ENCODE measurements at regions not wholly inside any gene's neighbourhood (a gene's known extent, or its start where the extent isn't known, plus 50 kb on each side); places are given as distances from the start of the nearest gene placed in this dataset.

- Mint-ChIP-seq H3K36me3 (ENCODE audit: low read depth) (no peaks in the 10 kb centered on the region), H3K27ac (no peak overlapping the region), H3K4me3 (no peak overlapping the region), H3K27me3 (no peaks in the 10 kb centered on the region), H3K9me3 (peaks cover 4% of the 10 kb centered on the region), H3K4me1 (ENCODE audit: low read depth) (no peaks in the 10 kb centered on the region)
- intact Hi-C loops (cut with micrococcal nuclease), result no loop called here
Observed at GRCh38 chr16:76755496-76755895, 435.5 kb upstream of the MON1B start.

DNA sequence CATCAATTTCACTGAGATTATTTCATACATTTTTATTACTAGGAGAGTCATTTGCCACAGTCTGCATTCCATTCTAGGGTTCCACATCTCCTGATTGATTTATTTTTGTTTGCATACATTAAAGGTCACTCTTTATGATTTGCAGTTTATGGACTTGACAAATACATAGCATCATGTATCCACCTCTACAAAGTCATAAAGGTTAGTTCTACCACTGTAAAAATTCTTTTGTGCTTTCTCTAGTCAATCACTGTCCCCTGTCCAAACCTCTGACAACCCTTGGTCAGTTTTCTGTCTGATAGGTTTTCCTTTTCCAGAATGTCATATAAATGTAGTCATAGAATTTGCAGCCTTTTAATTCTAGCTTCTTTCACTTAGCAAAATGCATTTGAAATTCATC, 434.6 kb upstream of the MON1B start:
- Mint-ChIP-seq H3K36me3 (ENCODE audit: low read depth) (no peaks in the 10 kb centered on the region), H3K9me3 (peaks cover 13% of the 10 kb centered on the region), H3K4me3 (no peak overlapping the region), H3K27ac (no peak overlapping the region), H3K27me3 (no peaks in the 10 kb centered on the region), H3K4me1 (ENCODE audit: low read depth) (no peaks in the 10 kb centered on the region)
- intact Hi-C loops (cut with micrococcal nuclease), result no loop called here

GRCh38 chr16:76756951-76757350, 434.0 kb upstream of the MON1B start:
- Mint-ChIP-seq H3K27ac (no peak overlapping the region), H3K27me3 (no peaks in the 10 kb centered on the region), H3K4me1 (ENCODE audit: low read depth) (no peaks in the 10 kb centered on the region), H3K36me3 (ENCODE audit: low read depth) (no peaks in the 10 kb centered on the region), H3K9me3 (peaks cover 14% of the 10 kb centered on the region), H3K4me3 (no peak overlapping the region)
- intact Hi-C loops (cut with micrococcal nuclease), result no loop called here

DNA sequence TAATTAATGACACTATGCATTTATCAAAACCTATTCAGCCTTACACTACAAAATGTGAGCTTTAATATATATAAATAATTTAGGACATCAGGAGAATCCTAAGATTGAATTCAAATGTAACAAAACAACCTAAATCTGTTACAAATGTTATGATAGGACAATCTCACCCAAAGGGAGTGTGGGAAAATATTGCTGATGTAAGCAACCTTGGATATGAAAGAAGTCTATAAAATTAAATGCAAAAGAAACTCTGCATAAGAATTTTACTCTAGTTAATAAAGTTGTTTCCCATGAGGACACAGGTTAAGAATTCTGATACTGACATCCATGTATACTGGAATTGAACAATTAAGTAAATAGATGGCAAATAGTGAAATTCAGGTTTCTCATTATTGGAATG, 424.5 kb upstream of the MON1B start:
- Mint-ChIP-seq H3K4me3 (no peak overlapping the region), H3K27me3 (no peaks in the 10 kb centered on the region), H3K36me3 (ENCODE audit: low read depth) (no peaks in the 10 kb centered on the region), H3K27ac (no peak overlapping the region), H3K9me3 (peaks cover 59% of the 10 kb centered on the region), H3K4me1 (ENCODE audit: low read depth) (no peaks in the 10 kb centered on the region)
- intact Hi-C loops (cut with micrococcal nuclease), result no loop called here

GRCh38 chr16:76768316-76768715, 422.7 kb upstream of the MON1B start:
- Mint-ChIP-seq H3K36me3 (ENCODE audit: low read depth) (no peaks in the 10 kb centered on the region), H3K4me1 (ENCODE audit: low read depth) (no peaks in the 10 kb centered on the region), H3K27ac (no peak overlapping the region), H3K27me3 (no peaks in the 10 kb centered on the region), H3K4me3 (no peak overlapping the region), H3K9me3 (peaks cover 62% of the 10 kb centered on the region)
- intact Hi-C loops (cut with micrococcal nuclease), result no loop called here

GRCh38 chr16:76768948-76769347, 422.0 kb upstream of the MON1B start:
- peaks cover 65% of the 10 kb centered on the region for H3K9me3 Mint-ChIP-seq
- no peak overlapping the region for H3K27ac Mint-ChIP-seq
- no peaks in the 10 kb centered on the region for H3K36me3 Mint-ChIP-seq (ENCODE audit: low read depth)
- no peaks in the 10 kb centered on the region for H3K4me1 Mint-ChIP-seq (ENCODE audit: low read depth)
- H3K27me3 Mint-ChIP-seq, result no peaks in the 10 kb centered on the region
- intact Hi-C loops (cut with micrococcal nuclease), result no loop called here
- no peak overlapping the region for H3K4me3 Mint-ChIP-seq

DNA sequence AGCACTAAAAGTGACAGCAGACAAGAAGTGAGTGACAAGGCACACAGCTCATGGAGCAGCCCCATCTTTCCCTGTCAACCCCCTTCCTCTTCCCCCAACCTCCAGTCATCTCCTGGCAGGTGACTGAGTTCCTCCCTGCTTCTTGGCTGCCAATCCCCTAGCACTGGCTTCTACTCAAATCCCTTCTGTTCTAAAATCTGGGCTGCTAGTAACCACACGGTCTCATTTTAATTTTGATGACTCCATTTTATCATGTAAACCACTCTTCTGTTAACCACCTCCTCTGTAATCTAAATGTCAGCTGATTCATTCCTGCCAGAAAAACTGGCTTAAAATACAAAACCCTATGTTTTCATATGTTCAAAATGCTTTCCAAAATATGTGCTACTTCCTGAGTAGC, 419.8 kb upstream of the MON1B start:
- peaks cover 59% of the 10 kb centered on the region for H3K9me3 Mint-ChIP-seq
- H3K27ac Mint-ChIP-seq, result no peak overlapping the region

DNA sequence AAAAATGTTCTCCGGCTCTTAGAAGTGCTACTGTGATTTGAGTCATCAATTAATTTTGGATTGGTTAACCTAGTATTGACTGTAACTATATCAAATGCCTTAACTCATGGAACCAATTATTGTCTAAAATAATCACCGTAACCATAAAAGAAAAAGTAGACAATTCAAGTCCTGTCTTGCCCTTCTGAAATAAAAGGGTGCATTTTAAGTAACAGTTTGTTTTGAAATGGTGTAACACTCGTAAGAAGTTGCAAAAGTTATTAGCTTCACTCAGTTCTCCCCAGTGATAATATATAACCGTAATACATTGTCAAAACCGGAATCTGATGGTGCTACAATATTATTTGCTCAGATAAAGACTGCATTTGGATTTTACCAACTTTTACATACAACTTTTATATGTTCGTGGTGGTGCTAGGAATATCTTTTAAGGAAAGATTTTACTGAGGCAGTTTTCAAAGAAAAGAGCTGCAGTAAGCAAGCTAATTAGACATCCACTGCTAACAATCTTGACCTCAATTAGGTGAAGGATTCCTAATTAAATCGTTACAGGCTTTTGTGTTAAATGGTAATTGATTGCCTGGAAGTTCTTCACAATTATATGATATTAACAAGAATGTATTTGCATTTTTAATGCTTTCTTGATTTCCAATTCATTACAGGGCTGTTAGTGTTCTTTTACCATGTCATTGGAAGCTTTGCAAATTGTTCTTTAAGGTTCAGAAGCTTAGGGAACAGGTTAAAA, 413.1 kb upstream of the MON1B start:
- Mint-ChIP-seq H3K4me1 (ENCODE audit: low read depth) (no peaks in the 10 kb centered on the region), H3K36me3 (ENCODE audit: low read depth) (no peaks in the 10 kb centered on the region), H3K27me3 (no peaks in the 10 kb centered on the region), H3K27ac (no peak overlapping the region), H3K4me3 (no peak overlapping the region), H3K9me3 (peaks cover 32% of the 10 kb centered on the region)
- intact Hi-C loops (cut with micrococcal nuclease), result no loop called here

More for the DNA sequence above, 419.8 kb upstream of the MON1B start:
- no peak overlapping the region for H3K4me3 Mint-ChIP-seq
- no peaks in the 10 kb centered on the region for H3K4me1 Mint-ChIP-seq (ENCODE audit: low read depth)
- no peaks in the 10 kb centered on the region for H3K36me3 Mint-ChIP-seq (ENCODE audit: low read depth)
- H3K27me3 Mint-ChIP-seq, result no peaks in the 10 kb centered on the region
- intact Hi-C loops (cut with micrococcal nuclease), result no loop called here

DNA sequence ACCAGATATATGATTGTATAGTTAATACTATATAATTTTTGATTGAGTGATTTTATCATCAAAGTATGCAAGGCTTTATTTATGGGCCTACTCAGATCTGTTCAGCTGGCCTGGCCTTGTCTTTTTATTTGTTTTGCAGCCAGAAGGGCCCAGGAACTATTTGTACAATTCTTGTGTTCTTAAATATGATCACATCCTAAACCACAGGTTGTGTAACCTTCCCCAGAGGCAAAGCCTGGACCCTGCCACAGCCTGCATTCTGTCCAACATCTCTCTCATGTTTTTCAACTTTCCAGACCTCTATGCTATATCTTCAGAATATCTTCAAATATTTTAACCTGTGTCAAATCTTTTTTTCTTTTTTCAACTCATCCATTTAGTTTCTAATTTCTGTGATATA, 410.4 kb upstream of the MON1B start:
- Mint-ChIP-seq H3K27ac (no peak overlapping the region), H3K36me3 (ENCODE audit: low read depth) (no peaks in the 10 kb centered on the region), H3K9me3 (peaks cover 26% of the 10 kb centered on the region), H3K4me3 (no peak overlapping the region), H3K27me3 (no peaks in the 10 kb centered on the region), H3K4me1 (ENCODE audit: low read depth) (no peaks in the 10 kb centered on the region)
- intact Hi-C loops (cut with micrococcal nuclease), result no loop called here

- H3K27ac Mint-ChIP-seq, result no peak overlapping the region
- H3K4me1 Mint-ChIP-seq (ENCODE audit: low read depth), result no peaks in the 10 kb centered on the region
- H3K27me3 Mint-ChIP-seq, result no peaks in the 10 kb centered on the region
- peaks cover 36% of the 10 kb centered on the region for H3K9me3 Mint-ChIP-seq
- H3K4me3 Mint-ChIP-seq, result no peak overlapping the region
- no peaks in the 10 kb centered on the region for H3K36me3 Mint-ChIP-seq (ENCODE audit: low read depth)
- intact Hi-C loops (cut with micrococcal nuclease), result no loop called here
Observed at GRCh38 chr16:76784530-76784929, 406.5 kb upstream of the MON1B start.

DNA sequence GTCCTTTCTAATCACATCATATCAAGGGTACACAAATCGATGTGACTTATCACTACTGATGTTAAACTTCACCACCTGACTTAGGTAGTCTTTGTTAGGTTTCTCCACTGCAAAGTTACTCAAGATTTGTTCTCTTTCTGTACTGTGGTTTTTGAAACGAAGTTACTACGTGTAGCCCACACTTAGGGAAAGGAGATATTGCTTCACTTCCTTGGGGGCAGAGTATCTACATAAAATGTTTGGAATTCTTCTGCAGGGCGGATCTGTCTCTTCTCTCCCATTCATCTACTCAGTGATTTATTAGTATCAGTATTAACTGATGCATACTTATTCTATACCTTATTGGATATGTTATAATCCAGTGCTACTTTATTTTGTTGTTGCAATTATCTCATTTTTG, 403.6 kb upstream of the MON1B start:
- no peaks in the 10 kb centered on the region for H3K4me1 Mint-ChIP-seq (ENCODE audit: low read depth)
- intact Hi-C loops (cut with micrococcal nuclease), result no loop called here
- no peaks in the 10 kb centered on the region for H3K27me3 Mint-ChIP-seq
- H3K27ac Mint-ChIP-seq, result no peak overlapping the region
- H3K9me3 Mint-ChIP-seq, result peaks cover 32% of the 10 kb centered on the region
- no peaks in the 10 kb centered on the region for H3K36me3 Mint-ChIP-seq (ENCODE audit: low read depth)
- no peak overlapping the region for H3K4me3 Mint-ChIP-seq

DNA sequence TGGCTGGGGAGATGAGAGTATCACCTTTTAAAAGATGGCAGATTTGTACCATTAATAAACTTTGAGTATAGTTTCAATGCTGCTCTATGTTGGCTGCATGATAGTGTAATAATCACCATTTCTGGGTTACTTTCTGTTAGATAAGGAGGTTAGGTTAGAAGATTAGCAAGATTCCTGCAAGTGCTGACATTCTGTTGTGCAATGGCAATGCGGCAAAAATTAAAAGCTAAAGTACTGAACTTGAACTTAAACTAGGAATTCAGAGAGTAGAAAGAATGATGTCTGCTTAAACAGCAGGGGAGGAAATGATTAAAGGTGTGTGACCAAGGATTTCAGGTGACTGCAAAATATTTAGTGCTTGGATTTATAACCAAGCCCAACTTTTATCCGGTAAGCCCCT, 399.8 kb upstream of the MON1B start:
- H3K36me3 Mint-ChIP-seq (ENCODE audit: low read depth), result no peaks in the 10 kb centered on the region

GRCh38 chr16:76796416-76796815, 394.6 kb upstream of the MON1B start:
- H3K27me3 Mint-ChIP-seq, result no peaks in the 10 kb centered on the region
- intact Hi-C loops (cut with micrococcal nuclease), result no loop called here
- H3K36me3 Mint-ChIP-seq (ENCODE audit: low read depth), result no peaks in the 10 kb centered on the region
- no peak overlapping the region for H3K4me3 Mint-ChIP-seq
- no peaks in the 10 kb centered on the region for H3K4me1 Mint-ChIP-seq (ENCODE audit: low read depth)
- H3K27ac Mint-ChIP-seq, result no peak overlapping the region
- peaks cover 34% of the 10 kb centered on the region for H3K9me3 Mint-ChIP-seq

More for the DNA sequence above, 399.8 kb upstream of the MON1B start:
- Mint-ChIP-seq H3K27me3 (no peaks in the 10 kb centered on the region), H3K9me3 (peaks cover 35% of the 10 kb centered on the region), H3K4me3 (no peak overlapping the region), H3K27ac (no peak overlapping the region), H3K4me1 (ENCODE audit: low read depth) (no peaks in the 10 kb centered on the region)
- intact Hi-C loops (cut with micrococcal nuclease), result no loop called here

DNA sequence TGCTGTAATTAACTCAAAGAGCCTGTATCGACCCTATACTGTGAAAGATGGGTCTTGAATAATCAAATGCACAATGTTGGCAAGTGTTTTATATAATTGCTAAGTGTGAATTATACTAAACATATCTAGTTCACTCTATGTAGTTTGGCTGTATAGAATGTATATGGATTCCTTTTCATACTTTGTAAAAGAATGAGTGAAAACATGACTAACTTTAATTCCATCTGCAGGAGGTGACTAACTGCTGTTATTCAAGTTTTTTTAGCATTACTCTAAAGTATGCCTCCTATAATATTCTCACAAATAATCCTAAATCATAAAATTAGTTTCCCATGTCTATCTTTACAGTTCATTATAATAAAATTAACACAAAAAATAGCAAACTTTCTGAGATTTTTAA, 394.0 kb upstream of the MON1B start:
- H3K4me1 Mint-ChIP-seq (ENCODE audit: low read depth), result no peaks in the 10 kb centered on the region
- no peak overlapping the region for H3K4me3 Mint-ChIP-seq
- no peaks in the 10 kb centered on the region for H3K27me3 Mint-ChIP-seq
- no peaks in the 10 kb centered on the region for H3K36me3 Mint-ChIP-seq (ENCODE audit: low read depth)
- peaks cover 34% of the 10 kb centered on the region for H3K9me3 Mint-ChIP-seq
- intact Hi-C loops (cut with micrococcal nuclease), result no loop called here
- H3K27ac Mint-ChIP-seq, result no peak overlapping the region

GRCh38 chr16:76797457-76797856, 393.5 kb upstream of the MON1B start:
- no peaks in the 10 kb centered on the region for H3K36me3 Mint-ChIP-seq (ENCODE audit: low read depth)
- peaks cover 34% of the 10 kb centered on the region for H3K9me3 Mint-ChIP-seq
- intact Hi-C loops (cut with micrococcal nuclease), result no loop called here
- H3K27me3 Mint-ChIP-seq, result no peaks in the 10 kb centered on the region
- H3K4me1 Mint-ChIP-seq (ENCODE audit: low read depth), result no peaks in the 10 kb centered on the region
- H3K27ac Mint-ChIP-seq, result no peak overlapping the region
- H3K4me3 Mint-ChIP-seq, result no peak overlapping the region
